SK-N-MC (cell line): ENCODE measurements at regions not wholly inside any gene's neighbourhood (a gene's known extent, or its start where the extent isn't known, plus 50 kb on each side); places are given as distances from the start of the nearest gene placed in this dataset.

Experiments used
- EZH2 ChIP-seq: fragments of 200-600 bp; sonication (generic); IDR thresholded peaks from one replicate; pipeline ENCODE4 v1.6.1; 2017; ENCODE audit warnings: antibody characterized with exemption
- FOXP2 ChIP-seq: optimal IDR thresholded peaks from 2 replicates; pipeline ENCODE3; 2011; ENCODE audit warnings: mild to moderate bottlenecking, moderate library complexity; ENCODE audit not compliant: insufficient read depth; ENCODE audit errors: extremely low read length, control extremely low read depth
- POLR2AphosphoS5 ChIP-seq: IDR thresholded peaks from 2 replicates; pipeline ENCODE4 v1.6.1; 2012; ENCODE audit warnings: mild to moderate bottlenecking, low read depth, low read length, borderline replicate concordance

GRCh38 chr2:59752512-59752911 lies 800.9 kb downstream of the BCL11A start:
- TF ChIP-seq EZH2 (no peak), POLR2AphosphoS5 (no peak), FOXP2 (no peak)
